Activated naive CD4-positive, alpha-beta T cell treated with anti-CD3 and anti-CD28 coated beads, Interleukin-2, amount 10 ng/mL, durations not matched to agents 7 days and 5 days (primary cell): ENCODE measurements at regions not wholly inside any gene's neighbourhood (a gene's known extent, or its start where the extent isn't known, plus 50 kb on each side); places are given as distances from the start of the nearest gene placed in this dataset.
"Not testable (repeated sequence)": the region's sequence is repeated elsewhere in the genome, so short reads cannot be mapped to it uniquely, and the experiment has no call there.

Experiments
- CTCF ChIA-PET: fragments of 350-600 bp; sonication (Branson Sonifier 250); formaldehyde crosslinking; loops from one replicate; lab custom pipeline; 2021; ENCODE audit warnings: antibody characterized with exemption; lab: Charles Lee
- DNase-seq: peaks from one replicate; pipeline ENCODE4 v3.0.0-alpha.2; 2020
- H3K27ac Mint-ChIP-seq: one replicate; pipeline ENCODE4 v1.8.0; 2021; ENCODE audit warnings: mild to moderate bottlenecking, moderate library complexity, mixed read lengths
- H3K27me3 Mint-ChIP-seq: one replicate; pipeline ENCODE4 v1.8.0; 2021; ENCODE audit warnings: mild to moderate bottlenecking, mixed read lengths
- H3K36me3 Mint-ChIP-seq: one replicate; pipeline ENCODE4 v1.8.0; 2021; ENCODE audit warnings: mixed read lengths
- H3K4me1 Mint-ChIP-seq: one replicate; pipeline ENCODE4 v1.8.0; 2021; ENCODE audit warnings: mixed read lengths
- H3K4me3 Mint-ChIP-seq: one replicate; pipeline ENCODE4 v1.8.0; 2021; ENCODE audit warnings: mild to moderate bottlenecking, moderate library complexity, mixed read lengths
- H3K9me3 Mint-ChIP-seq: one replicate; pipeline ENCODE4 v1.8.0; 2021; ENCODE audit warnings: mixed read lengths

DNA sequence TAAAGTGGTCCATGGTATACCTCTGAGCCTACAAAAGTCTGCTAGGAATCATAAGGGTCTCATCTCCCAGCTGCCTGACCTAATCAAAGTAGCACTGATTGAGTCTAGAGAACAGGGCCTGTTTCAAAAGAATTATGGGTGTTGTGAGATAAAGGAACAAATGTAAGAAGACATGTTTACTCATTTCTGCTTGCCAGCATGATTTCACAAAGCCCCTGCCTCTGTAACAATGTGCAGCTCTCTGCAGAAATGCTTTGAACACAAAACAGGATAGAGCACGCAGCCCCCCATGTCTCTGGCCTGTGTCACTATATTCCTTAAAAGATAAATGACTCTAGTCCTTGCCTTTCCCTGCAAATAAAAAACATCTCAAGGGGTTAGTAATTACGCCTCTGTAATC is 94.7 kb upstream of the IGSF10 start:
- H3K9me3 Mint-ChIP-seq, result no peaks in the 10 kb centered on the region
- H3K27ac Mint-ChIP-seq, result no peak overlapping the region
- no peaks in the 10 kb centered on the region for H3K4me1 Mint-ChIP-seq
- H3K27me3 Mint-ChIP-seq, result no peaks in the 10 kb centered on the region
- no peaks in the 10 kb centered on the region for H3K36me3 Mint-ChIP-seq
- no peak overlapping the region for H3K4me3 Mint-ChIP-seq
- no peak for DNase-seq
- CTCF ChIA-PET, result interaction anchor here (0.9 kb wide), 1 partner anchor 10 kb away, joined by 3 read pairs; no protein-coding TSS in a partner anchor

- Mint-ChIP-seq H3K27me3 (no peaks in the 10 kb centered on the region), H3K4me3 (no peak overlapping the region)
- CTCF ChIA-PET, result no interaction called here
These were observed 93.0 kb upstream of the IGSF10 start for GRCh38 chr3:151553888-151554287.

GRCh38 chr3:151552589-151552988 is 91.7 kb upstream of the IGSF10 start:
- Mint-ChIP-seq H3K9me3 (no peaks in the 10 kb centered on the region), H3K4me3 (no peak overlapping the region), H3K27ac (no peak overlapping the region), H3K36me3 (no peaks in the 10 kb centered on the region), H3K4me1 (no peaks in the 10 kb centered on the region), H3K27me3 (no peaks in the 10 kb centered on the region)
- CTCF ChIA-PET, result no interaction called here
- DNase-seq, result no peak

More at GRCh38 chr3:151553888-151554287, 93.0 kb upstream of the IGSF10 start:
- no peak for DNase-seq
- Mint-ChIP-seq H3K4me1 (no peaks in the 10 kb centered on the region), H3K36me3 (no peaks in the 10 kb centered on the region), H3K27ac (no peak overlapping the region), H3K9me3 (no peaks in the 10 kb centered on the region)

DNA sequence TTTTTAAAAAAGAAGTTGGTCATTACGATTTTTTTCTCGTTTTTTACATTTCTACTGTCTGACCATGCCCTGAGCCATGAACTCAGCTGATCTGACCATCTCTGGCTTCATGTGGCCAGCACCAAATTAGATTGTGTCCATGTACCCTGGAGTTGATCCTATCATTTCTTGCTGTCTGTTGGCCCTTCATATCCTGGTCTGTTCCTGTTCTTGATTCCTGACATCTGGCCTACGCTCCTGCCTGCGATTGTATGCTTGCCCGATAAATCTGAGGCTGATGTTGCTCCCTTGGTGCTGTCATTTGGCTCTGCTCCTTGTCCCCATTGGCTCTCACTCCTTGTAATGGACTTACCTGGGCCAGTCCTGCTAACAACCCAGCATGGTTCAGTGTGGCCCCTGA is 89.8 kb upstream of the IGSF10 start:
- no peaks in the 10 kb centered on the region for H3K9me3 Mint-ChIP-seq
- CTCF ChIA-PET, result no interaction called here
- no peak for DNase-seq
- H3K36me3 Mint-ChIP-seq, result no peaks in the 10 kb centered on the region
- no peak overlapping the region for H3K4me3 Mint-ChIP-seq
- H3K4me1 Mint-ChIP-seq, result no peaks in the 10 kb centered on the region
- no peaks in the 10 kb centered on the region for H3K27me3 Mint-ChIP-seq
- H3K27ac Mint-ChIP-seq, result no peak overlapping the region

- CTCF ChIA-PET, result no interaction called here
- no peak for DNase-seq
- Mint-ChIP-seq H3K9me3 (no peaks in the 10 kb centered on the region), H3K27ac (no peak overlapping the region), H3K4me3 (no peak overlapping the region), H3K4me1 (no peaks in the 10 kb centered on the region), H3K27me3 (no peaks in the 10 kb centered on the region), H3K36me3 (no peaks in the 10 kb centered on the region)
These were observed 89.3 kb upstream of the IGSF10 start for GRCh38 chr3:151550025-151550618.

- Mint-ChIP-seq H3K9me3 (no peaks in the 10 kb centered on the region), H3K27me3 (peaks cover 3% of the 10 kb centered on the region), H3K4me1 (no peaks in the 10 kb centered on the region), H3K36me3 (no peaks in the 10 kb centered on the region), H3K27ac (no peak overlapping the region), H3K4me3 (no peak overlapping the region)
- DNase-seq, result no peak
- CTCF ChIA-PET, result no interaction called here
These were observed 87.3 kb upstream of the IGSF10 start for GRCh38 chr3:151548195-151548594.

GRCh38 chr3:151544164-151544548 is 83.3 kb upstream of the IGSF10 start:
- H3K36me3 Mint-ChIP-seq, result no peaks in the 10 kb centered on the region
- CTCF ChIA-PET, result no interaction called here

GRCh38 chr3:151541178-151541577 is 80.3 kb upstream of the IGSF10 start:
- H3K9me3 Mint-ChIP-seq, result no peaks in the 10 kb centered on the region
- H3K36me3 Mint-ChIP-seq, result no peaks in the 10 kb centered on the region
- CTCF ChIA-PET, result no interaction called here
- H3K27ac Mint-ChIP-seq, result no peak overlapping the region
- no peak for DNase-seq
- peaks cover 3% of the 10 kb centered on the region for H3K27me3 Mint-ChIP-seq
- H3K4me3 Mint-ChIP-seq, result no peak overlapping the region
- no peaks in the 10 kb centered on the region for H3K4me1 Mint-ChIP-seq

More at GRCh38 chr3:151544164-151544548, 83.3 kb upstream of the IGSF10 start:
- Mint-ChIP-seq H3K9me3 (no peaks in the 10 kb centered on the region), H3K4me1 (no peaks in the 10 kb centered on the region), H3K27me3 (peaks cover 3% of the 10 kb centered on the region), H3K27ac (no peak overlapping the region), H3K4me3 (no peak overlapping the region)
- DNase-seq, result no peak

DNA sequence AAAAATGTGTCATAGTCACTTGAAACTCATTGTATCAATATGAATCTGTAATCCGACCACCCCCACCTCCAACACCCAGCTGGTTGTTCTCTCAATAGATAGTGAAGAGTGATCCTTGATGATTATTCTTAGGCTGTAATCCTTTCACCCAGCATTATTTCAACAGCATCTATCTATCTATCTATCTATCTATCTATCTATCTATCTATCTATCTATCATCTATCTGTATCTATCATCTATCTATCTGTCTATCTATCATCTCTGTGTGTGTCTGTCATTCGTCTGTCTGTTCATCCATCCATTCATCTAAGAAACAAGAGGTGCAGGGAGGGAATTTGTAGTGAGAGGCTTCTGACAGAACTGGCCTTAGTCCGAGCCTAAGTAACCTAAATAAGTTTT is 78.7 kb upstream of the IGSF10 start:
- Mint-ChIP-seq H3K36me3 (no peaks in the 10 kb centered on the region), H3K4me3 (no peak overlapping the region), H3K27ac (no peak overlapping the region), H3K4me1 (no peaks in the 10 kb centered on the region), H3K9me3 (no peaks in the 10 kb centered on the region), H3K27me3 (peaks cover 3% of the 10 kb centered on the region)
- CTCF ChIA-PET, result no interaction called here
- DNase-seq, result no peak

DNA sequence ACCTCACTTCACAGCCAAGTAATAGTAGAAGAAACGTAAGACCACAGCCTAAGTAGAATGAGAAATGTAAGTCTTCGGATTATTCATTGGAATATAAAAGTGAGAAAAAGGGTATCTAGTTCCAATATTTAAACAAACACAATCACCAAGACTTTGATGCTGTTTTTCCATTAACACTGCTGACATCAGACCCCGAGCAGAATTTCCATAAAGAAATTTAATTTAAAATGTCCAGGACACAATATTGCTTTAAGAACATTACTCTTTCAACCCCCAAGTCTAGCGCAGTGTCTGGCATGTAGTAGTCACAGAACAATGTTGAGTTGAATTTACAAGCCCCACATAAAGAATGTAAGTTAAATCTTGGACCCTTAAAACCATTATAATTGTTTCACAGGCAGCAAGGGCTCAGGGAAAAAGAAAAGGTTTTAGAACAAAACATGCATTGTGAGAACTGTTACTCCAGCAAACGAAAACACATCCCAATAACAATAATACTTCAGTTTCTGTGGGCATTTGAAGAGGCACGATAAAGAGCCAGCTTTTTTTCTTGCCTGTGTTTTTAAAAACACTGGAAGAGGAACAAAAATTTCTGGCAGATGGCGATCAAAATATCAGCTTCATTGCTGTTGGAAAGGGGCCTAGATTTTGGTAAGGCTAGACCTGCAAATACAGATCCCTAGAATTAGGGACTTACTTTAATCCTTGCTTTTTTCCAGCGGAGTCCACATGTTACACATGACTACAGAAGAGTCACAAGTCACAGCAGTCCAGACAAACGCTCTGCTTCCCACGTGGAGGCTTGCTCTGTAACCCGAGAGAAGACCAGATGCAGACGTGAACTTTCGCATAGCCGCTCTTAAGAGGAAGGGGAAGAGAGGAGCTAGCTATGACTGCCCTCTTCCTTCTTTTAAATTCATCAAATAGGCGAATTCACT is 77.9 kb upstream of the IGSF10 start:
- DNase-seq, result no peak
- Mint-ChIP-seq H3K36me3 (no peaks in the 10 kb centered on the region), H3K27me3 (peaks cover 3% of the 10 kb centered on the region), H3K4me3 (no peak overlapping the region), H3K27ac (no peak overlapping the region), H3K4me1 (no peaks in the 10 kb centered on the region), H3K9me3 (no peaks in the 10 kb centered on the region)
- CTCF ChIA-PET, result no interaction called here

DNA sequence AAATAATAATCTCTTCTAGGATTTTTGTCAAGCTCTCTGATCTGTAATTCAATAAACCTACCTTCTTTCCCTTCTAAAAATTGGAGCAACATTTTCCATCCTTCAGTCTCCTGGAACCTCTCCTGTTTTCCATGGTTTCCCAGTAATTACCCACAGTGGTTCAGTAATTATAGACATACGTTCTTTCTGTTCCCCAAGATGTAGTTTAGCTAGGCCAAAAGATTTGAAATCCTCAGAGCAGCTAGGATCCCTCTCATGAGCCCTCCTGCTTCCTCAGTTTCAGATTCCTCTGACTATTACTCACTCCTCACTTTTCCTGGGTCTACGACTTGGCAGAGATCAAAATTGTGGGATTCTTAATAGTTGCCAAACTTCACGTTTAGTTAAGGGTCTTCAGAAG is 76.9 kb upstream of the IGSF10 start:
- CTCF ChIA-PET, result no interaction called here
- Mint-ChIP-seq H3K27me3 (no peaks in the 10 kb centered on the region), H3K36me3 (no peaks in the 10 kb centered on the region), H3K9me3 (no peaks in the 10 kb centered on the region), H3K4me3 (no peak overlapping the region), H3K27ac (no peak overlapping the region), H3K4me1 (no peaks in the 10 kb centered on the region)
- no peak for DNase-seq

DNA sequence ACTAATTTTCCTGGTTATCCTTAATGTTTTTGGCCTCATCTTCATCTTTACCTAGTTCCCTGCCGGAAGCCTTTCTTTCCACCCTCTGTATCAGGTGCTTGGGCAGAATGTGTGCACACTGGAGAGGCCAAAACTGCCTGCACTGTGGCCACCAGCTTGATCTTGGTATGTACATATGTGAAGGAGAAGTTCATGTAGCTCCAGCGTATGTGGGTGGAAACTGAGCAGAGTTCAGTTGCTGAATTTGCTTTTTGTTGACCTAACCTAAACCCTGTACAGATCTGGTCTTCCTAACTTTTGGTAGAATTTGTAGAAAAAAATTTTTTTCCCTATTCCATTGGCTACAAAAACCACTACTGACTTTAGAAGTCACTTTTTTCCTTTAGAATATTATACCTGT is 65.9 kb upstream of the IGSF10 start:
- H3K27me3 Mint-ChIP-seq, result no peaks in the 10 kb centered on the region
- DNase-seq, result no peak
- H3K36me3 Mint-ChIP-seq, result no peaks in the 10 kb centered on the region
- no peak overlapping the region for H3K4me3 Mint-ChIP-seq
- H3K9me3 Mint-ChIP-seq, result no peaks in the 10 kb centered on the region
- no peaks in the 10 kb centered on the region for H3K4me1 Mint-ChIP-seq
- CTCF ChIA-PET, result no interaction called here
- H3K27ac Mint-ChIP-seq, result no peak overlapping the region

GRCh38 chr3:151520105-151520504 is 59.2 kb upstream of the IGSF10 start:
- no peak for DNase-seq
- no peaks in the 10 kb centered on the region for H3K36me3 Mint-ChIP-seq
- no peak overlapping the region for H3K27ac Mint-ChIP-seq
- H3K4me3 Mint-ChIP-seq, result no peak overlapping the region
- CTCF ChIA-PET, result no interaction called here
- H3K4me1 Mint-ChIP-seq, result no peaks in the 10 kb centered on the region
- H3K9me3 Mint-ChIP-seq, result no peaks in the 10 kb centered on the region
- peaks cover 4% of the 10 kb centered on the region for H3K27me3 Mint-ChIP-seq

DNA sequence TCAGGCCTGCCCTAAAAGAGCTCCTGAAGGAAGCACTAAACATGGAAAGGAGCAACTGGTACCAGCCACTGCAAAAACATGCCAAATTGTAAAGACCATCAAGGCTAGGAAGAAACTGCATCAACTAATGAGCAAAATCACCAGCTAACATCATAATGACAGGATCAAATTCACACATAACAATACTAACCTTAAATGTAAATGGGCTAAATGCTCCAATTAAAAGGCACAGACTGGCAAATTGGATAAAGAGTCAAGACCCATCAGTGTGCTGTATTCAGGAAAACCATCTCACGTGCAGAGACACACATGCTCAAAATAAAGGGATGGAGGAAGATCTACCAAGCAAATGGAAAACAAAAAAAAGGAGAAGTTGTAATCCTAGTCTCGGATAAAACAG is 50.6 kb upstream of the IGSF10 start:
- CTCF ChIA-PET, H3K9me3 Mint-ChIP-seq, DNase-seq, H3K27me3 Mint-ChIP-seq, H3K36me3 Mint-ChIP-seq, H3K27ac Mint-ChIP-seq, H3K4me3 Mint-ChIP-seq, H3K4me1 Mint-ChIP-seq: not testable (repeated sequence)
